Cardiac fibroblast (primary cell): ENCODE measurements at regions not wholly inside any gene's neighbourhood (a gene's known extent, or its start where the extent isn't known, plus 50 kb on each side); places are given as distances from the start of the nearest gene placed in this dataset.

Source experiments
- DNase-seq, 2 donors: peaks; one replicate each; pipeline versions ENCODE4 v3.0.0 to v3.0.0-alpha.2; 2010; ENCODE audit warnings: low read depth in 2 of 2
- H3K4me3 ChIP-seq, 2 donors: replicated peaks in 1 of 2; 1 replicate in 1 of 2; 2 replicates in 1 of 2; pipeline ENCODE4 v1.5.1; 2011; ENCODE audit warnings: low read depth in 2 of 2, low read length in 2 of 2, mild to moderate bottlenecking in 2 of 2, moderate library complexity in 1 of 2
- TF ChIP-seq, protein P1 (sequence below): IDR thresholded peaks from one replicate; pipeline ENCODE4 v1.5.1; 2011; ENCODE audit warnings: low read depth, mild to moderate bottlenecking, low read length, inconsistent platforms

DNA sequence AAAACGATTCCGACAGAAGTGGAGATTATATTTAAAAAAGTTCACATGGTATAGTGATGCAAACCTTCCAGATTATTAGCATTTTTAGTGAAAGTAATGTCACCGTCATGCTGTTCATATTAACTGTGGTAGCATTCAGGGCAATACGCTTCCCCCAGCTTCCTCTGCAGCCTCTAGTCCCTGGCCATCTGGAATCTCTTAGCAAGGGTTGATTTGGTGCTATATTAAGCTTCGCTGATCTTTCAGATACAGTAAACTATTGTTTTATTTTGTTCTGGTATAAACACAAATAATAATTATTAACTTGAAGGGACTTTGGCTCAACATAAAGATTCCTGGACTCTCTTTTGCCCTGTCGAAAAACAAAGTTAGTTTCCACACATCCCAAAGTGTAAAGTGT is 1080.5 kb upstream of the TENM3 start:
- TF ChIP-seq, protein P1, sequence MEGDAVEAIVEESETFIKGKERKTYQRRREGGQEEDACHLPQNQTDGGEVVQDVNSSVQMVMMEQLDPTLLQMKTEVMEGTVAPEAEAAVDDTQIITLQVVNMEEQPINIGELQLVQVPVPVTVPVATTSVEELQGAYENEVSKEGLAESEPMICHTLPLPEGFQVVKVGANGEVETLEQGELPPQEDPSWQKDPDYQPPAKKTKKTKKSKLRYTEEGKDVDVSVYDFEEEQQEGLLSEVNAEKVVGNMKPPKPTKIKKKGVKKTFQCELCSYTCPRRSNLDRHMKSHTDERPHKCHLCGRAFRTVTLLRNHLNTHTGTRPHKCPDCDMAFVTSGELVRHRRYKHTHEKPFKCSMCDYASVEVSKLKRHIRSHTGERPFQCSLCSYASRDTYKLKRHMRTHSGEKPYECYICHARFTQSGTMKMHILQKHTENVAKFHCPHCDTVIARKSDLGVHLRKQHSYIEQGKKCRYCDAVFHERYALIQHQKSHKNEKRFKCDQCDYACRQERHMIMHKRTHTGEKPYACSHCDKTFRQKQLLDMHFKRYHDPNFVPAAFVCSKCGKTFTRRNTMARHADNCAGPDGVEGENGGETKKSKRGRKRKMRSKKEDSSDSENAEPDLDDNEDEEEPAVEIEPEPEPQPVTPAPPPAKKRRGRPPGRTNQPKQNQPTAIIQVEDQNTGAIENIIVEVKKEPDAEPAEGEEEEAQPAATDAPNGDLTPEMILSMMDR: no peak
- no peak overlapping the region for H3K4me3 ChIP-seq
- DNase-seq: no peak

DNA sequence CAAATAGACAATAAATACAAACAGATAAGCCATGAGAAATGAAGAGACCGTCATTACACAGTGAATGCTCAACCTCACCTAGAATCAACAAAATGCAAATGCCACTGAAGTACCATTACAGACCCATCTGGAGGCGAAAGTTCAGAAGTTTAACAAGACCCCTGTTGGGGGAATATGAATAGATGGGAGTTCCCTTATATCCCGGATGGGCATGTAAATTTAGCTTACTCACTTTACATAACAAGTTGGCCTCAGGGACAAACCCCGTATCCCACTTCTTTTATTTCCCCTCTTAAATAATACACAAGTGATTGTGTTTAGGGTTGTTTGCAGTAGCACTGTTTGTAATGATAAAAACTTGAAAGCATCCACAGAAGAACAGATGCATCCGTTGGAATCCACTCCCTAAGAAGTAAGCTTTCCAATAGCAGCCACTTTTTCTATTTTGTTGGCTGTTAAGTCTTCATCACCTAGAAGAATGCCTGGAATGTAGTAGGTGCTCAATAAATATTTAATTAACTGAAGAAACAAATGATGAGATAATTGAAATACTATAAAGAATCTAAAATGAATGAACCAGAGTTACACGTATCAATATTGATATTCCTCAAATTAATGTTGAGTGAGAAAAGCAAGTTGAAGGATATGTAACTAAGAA is 1076.3 kb upstream of the TENM3 start:
- no peak overlapping the region for H3K4me3 ChIP-seq
- no peak for DNase-seq
- TF ChIP-seq, protein P1: no peak

GRCh38 chr4:181168011-181168805 is 1075.0 kb upstream of the TENM3 start:
- no peak for DNase-seq
- TF ChIP-seq, protein P1: no peak

DNA sequence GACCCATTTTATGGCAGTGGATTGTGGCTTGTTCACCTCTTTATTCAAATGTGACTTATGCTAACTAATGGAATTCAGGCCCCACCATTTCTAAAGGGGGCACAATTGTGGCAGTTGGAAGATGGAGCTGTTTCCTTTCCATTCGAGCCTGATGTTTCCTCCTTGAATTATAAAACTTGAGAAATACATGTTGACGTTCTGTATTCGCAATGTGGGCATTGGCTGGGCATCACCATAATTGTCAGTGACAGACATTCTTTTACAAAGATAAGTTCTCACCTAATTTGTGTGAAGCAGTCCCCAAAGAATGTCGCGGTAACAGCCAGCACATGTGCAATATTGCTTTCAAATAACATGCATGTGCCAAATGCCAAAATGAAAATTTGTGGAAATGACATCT is 1070.2 kb upstream of the TENM3 start:
- TF ChIP-seq, protein P1: no peak
- no peak overlapping the region for H3K4me3 ChIP-seq
- DNase-seq: no peak

More at GRCh38 chr4:181168011-181168805, 1075.0 kb upstream of the TENM3 start:
- H3K4me3 ChIP-seq: no peak overlapping the region

DNA sequence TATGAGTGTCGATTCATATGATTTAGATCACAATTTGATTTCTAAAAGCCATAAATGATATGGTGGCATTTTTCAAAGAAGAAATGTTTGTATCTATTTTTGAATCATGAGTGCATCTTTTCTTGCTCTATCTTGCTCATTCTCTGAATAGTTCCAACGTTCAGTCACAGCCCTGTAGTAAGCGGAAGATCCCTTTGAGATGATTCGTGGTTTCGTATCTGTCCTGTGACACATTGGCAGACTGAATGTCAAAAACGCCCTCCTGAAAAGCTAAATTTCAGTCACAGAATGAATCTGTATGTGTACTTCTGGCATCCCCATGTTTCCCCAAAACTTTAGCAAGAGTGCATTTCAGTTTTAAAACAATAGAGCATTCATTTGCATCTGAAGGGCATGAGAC is 1066.9 kb upstream of the TENM3 start:
- DNase-seq: no peak
- no peak overlapping the region for H3K4me3 ChIP-seq
- TF ChIP-seq, protein P1: no peak

DNA sequence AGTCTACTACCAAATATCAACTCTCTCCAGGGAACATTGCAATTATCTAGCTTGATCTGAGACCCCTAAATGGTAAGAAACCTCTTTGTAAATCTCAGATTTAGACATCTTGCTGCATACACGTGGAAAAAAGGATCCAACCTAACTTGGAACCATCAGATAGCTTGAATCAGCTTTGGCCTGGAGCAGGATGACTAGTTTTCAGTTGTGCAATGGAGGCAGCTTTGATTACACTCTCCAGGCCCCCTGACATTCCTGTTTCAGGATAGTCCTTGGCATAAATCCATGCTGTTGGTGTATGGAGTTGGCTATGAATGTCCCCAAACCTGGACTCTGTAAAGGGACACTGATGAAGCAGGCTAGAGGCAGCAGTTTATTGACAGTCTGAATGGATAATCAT is 1061.9 kb upstream of the TENM3 start:
- DNase-seq: no peak
- no peak overlapping the region for H3K4me3 ChIP-seq
- TF ChIP-seq, protein P1: no peak
